Inferior parietal cortex (tissue), 1 donor: ENCODE measurements at regions not wholly inside any gene's neighbourhood (a gene's known extent, or its start where the extent isn't known, plus 50 kb on each side); places are given as distances from the start of the nearest gene placed in this dataset.
"Not testable (repeated sequence)": the region's sequence is repeated elsewhere in the genome, so short reads cannot be mapped to it uniquely, and the experiment has no call there.

Experiments
- DNase-seq: peaks from one replicate; pipeline ENCODE4 v3.0.0-alpha.2; 2016; ENCODE audit errors: extremely low spot score

- no peak for DNase-seq
Observed at GRCh38 chr5:120817044-120817985, 353.2 kb downstream of the PRR16 start.

- DNase-seq = no peak
Observed at GRCh38 chr5:120818128-120818527, 354.0 kb downstream of the PRR16 start.

GRCh38 chr5:120823328-120823727, 359.2 kb downstream of the PRR16 start:
- DNase-seq = no peak

- not testable (repeated sequence) for DNase-seq
Observed at GRCh38 chr5:120831646-120832045, 367.5 kb downstream of the PRR16 start.

- DNase-seq = no peak
Observed at GRCh38 chr5:120841830-120842229, 377.7 kb downstream of the PRR16 start.

- no peak for DNase-seq
Observed at GRCh38 chr5:120843390-120843980, 379.4 kb downstream of the PRR16 start.

GRCh38 chr5:120848883-120849282, 384.8 kb downstream of the PRR16 start:
- no peak for DNase-seq

- DNase-seq = no peak
Observed at GRCh38 chr5:120852222-120852860, 388.2 kb downstream of the PRR16 start.

GRCh38 chr5:120866997-120867396, 402.9 kb downstream of the PRR16 start:
- no peak for DNase-seq

GRCh38 chr5:120869831-120870230, 405.7 kb downstream of the PRR16 start:
- DNase-seq = no peak

GRCh38 chr5:120872297-120872696, 408.2 kb downstream of the PRR16 start:
- DNase-seq = no peak

GRCh38 chr5:120873083-120873482, 409.0 kb downstream of the PRR16 start:
- DNase-seq = no peak

- DNase-seq = no peak
Observed at GRCh38 chr5:120874081-120874862, 410.2 kb downstream of the PRR16 start.

- no peak for DNase-seq
Observed at GRCh38 chr5:120882038-120882775, 418.1 kb downstream of the PRR16 start.

GRCh38 chr5:120886351-120886860, 422.3 kb downstream of the PRR16 start:
- DNase-seq = no peak

GRCh38 chr5:120895660-120896059, 431.6 kb downstream of the PRR16 start:
- DNase-seq = no peak

GRCh38 chr5:120901199-120901598, 437.1 kb downstream of the PRR16 start:
- DNase-seq = no peak

- no peak for DNase-seq
Observed at GRCh38 chr5:120907953-120908352, 443.9 kb downstream of the PRR16 start.

- no peak for DNase-seq
Observed at GRCh38 chr5:120910629-120911028, 446.5 kb downstream of the PRR16 start.

- no peak for DNase-seq
Observed at GRCh38 chr5:120913396-120913795, 449.3 kb downstream of the PRR16 start.

GRCh38 chr5:120917214-120917758, 453.2 kb downstream of the PRR16 start:
- DNase-seq = no peak
